HUES6 (cell line): ENCODE measurements at regions not wholly inside any gene's neighbourhood (a gene's known extent, or its start where the extent isn't known, plus 50 kb on each side); places are given as distances from the start of the nearest gene placed in this dataset.
"Not testable (repeated sequence)": the region's sequence is repeated elsewhere in the genome, so short reads cannot be mapped to it uniquely, and the experiment has no call there.

Source experiments
- H3K27ac ChIP-seq: 2 replicates; pipeline ENCODE4 v1.7.0; 2013; ENCODE audit warnings: low read depth, mild to moderate bottlenecking, low read length, inconsistent platforms
- H3K27me3 ChIP-seq: 2 replicates; pipeline ENCODE4 v1.6.1; 2013; ENCODE audit warnings: low read length; ENCODE audit not compliant: control insufficient read depth, insufficient read depth
- H3K36me3 ChIP-seq: 2 replicates; pipeline ENCODE4 v1.6.1; 2013; ENCODE audit warnings: low read length; ENCODE audit not compliant: control insufficient read depth, insufficient read depth
- H3K4me1 ChIP-seq: 2 replicates; pipeline ENCODE4 v1.6.1; 2013; ENCODE audit warnings: low read length; ENCODE audit not compliant: control insufficient read depth, insufficient read depth
- H3K4me3 ChIP-seq: 2 replicates; pipeline ENCODE4 v1.5.1; 2013; ENCODE audit warnings: low read depth, low read length
- H3K9ac ChIP-seq: one replicate; pipeline ENCODE4 v1.6.1; 2013; ENCODE audit warnings: mild to moderate bottlenecking, low read length
- H3K9me3 ChIP-seq: 2 replicates; pipeline ENCODE4 v1.6.1; 2013; ENCODE audit warnings: low read depth, low read length; ENCODE audit not compliant: control insufficient read depth, insufficient read depth

DNA sequence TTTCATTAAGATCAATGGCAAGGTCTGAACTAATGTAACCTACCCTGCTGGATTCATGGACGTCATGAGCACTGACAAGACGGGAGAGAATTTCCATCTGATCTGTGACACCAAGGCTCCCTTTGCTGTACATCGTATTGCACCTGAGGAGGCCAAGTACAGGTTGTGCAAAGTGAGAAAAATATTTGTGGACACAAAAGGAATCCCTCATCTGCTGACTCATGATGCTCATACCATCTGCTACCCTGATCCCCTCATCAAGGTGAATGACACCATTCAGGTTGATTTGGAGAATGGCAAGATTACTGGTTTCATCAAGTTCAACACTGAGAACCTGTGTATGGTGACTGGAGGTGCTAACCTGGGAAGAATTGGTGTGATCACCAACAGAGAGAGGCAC, 82.3 kb upstream of the NDUFV2 start:
- Histone ChIP-seq H3K9ac (no peak overlapping the region), H3K4me3 (no peak overlapping the region), H3K27ac (no peak overlapping the region), H3K36me3 (no peaks in the 10 kb centered on the region), H3K9me3 (peaks cover 7% of the 10 kb centered on the region), H3K4me1 (peaks cover 31% of the 10 kb centered on the region), H3K27me3 (no peaks in the 10 kb centered on the region)

DNA sequence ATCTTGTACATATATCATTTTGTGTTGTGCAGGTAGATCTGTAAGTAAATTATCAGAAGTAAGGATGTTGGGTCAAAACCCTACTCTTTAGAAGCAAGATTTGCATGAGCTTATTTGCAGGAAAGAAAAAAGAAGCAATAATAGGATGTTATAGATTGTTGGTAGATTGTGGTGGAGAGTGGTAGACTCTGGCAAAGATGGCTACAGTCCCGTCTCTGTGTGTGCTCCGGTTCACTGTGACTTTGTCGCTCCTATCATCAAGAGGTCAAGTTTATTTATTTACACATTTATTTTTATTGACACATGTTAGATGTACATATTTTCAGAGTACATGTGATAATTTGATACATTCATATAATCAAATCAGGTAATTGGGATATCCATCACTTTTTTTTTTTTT, 81.0 kb upstream of the NDUFV2 start:
- no peaks in the 10 kb centered on the region for H3K27me3 ChIP-seq
- H3K4me1 ChIP-seq: peaks cover 25% of the 10 kb centered on the region
- no peak overlapping the region for H3K27ac ChIP-seq
- no peaks in the 10 kb centered on the region for H3K36me3 ChIP-seq
- no peak overlapping the region for H3K4me3 ChIP-seq
- H3K9ac ChIP-seq: no peak overlapping the region
- H3K9me3 ChIP-seq: peaks cover 7% of the 10 kb centered on the region

DNA sequence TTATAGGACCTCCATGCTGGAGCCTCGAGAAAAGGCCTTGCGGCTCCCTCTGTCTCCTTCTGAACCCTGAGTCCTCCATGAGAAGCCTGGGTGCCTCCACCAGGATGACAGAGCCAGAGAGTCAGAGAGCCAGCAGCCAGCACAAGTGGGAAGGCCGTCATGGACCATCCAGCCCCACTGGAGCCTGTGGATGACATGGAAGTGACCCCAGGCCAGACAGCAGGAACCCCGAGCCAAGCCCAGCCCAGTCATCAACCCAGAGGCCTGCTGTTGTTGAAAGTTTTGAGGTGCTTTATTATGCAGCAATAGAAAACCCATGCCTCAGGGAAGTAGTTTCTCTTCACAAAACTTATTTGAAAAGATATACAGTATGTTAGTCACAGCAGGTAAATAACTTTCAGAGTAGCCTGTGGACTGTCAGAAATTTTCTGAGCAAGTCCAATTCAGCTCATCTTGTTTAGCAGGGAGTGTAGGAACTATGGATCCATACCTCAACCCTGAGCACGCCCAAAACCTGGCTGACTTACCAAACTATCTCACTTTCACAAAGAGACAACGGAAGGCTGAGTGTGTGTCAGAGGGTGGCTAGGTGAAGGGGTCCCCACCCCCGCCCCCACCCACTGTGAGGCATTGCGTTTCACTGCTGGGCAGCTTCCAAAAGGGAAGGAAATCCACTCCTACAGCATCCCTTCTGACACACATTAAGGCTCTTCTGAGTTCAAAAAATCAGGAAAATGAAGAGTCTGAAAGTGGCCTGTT, 79.9 kb upstream of the NDUFV2 start:
- peaks cover 14% of the 10 kb centered on the region for H3K4me1 ChIP-seq
- peaks cover 7% of the 10 kb centered on the region for H3K9me3 ChIP-seq
- no peaks in the 10 kb centered on the region for H3K36me3 ChIP-seq
- no peak overlapping the region for H3K4me3 ChIP-seq
- no peaks in the 10 kb centered on the region for H3K27me3 ChIP-seq
- no peak overlapping the region for H3K27ac ChIP-seq
- no peak overlapping the region for H3K9ac ChIP-seq

DNA sequence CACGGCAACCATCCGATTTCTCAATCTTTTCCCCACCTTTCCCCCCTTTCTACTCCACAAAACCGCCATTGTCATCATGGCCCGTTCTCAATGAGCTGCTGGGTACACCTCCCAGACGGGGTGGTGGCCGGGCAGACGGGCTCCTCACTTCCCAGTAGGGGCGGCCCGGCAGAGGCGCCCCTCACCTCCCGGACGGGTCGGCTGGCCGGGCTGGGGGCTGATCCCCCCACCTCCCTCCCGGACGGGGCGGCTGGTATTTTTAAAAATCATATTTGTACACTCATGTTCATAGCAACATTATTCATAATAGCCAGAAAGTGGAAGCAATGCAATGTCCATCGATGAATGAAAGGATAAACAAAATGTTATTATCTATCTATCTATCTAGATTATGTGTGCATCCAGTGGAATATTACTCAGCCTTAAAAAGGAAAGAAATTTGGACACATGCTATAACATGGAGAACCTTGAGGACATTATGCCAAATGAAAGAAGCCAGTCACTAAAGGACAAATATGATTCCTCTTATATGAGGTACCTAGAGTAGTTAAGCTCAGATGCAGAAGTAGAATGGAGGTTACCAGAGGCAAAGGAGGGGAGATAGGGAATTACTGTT, 78.4 kb upstream of the NDUFV2 start:
- H3K27me3 ChIP-seq, H3K27ac ChIP-seq, H3K36me3 ChIP-seq, H3K9ac ChIP-seq, H3K4me1 ChIP-seq, H3K4me3 ChIP-seq, H3K9me3 ChIP-seq: not testable (repeated sequence)

DNA sequence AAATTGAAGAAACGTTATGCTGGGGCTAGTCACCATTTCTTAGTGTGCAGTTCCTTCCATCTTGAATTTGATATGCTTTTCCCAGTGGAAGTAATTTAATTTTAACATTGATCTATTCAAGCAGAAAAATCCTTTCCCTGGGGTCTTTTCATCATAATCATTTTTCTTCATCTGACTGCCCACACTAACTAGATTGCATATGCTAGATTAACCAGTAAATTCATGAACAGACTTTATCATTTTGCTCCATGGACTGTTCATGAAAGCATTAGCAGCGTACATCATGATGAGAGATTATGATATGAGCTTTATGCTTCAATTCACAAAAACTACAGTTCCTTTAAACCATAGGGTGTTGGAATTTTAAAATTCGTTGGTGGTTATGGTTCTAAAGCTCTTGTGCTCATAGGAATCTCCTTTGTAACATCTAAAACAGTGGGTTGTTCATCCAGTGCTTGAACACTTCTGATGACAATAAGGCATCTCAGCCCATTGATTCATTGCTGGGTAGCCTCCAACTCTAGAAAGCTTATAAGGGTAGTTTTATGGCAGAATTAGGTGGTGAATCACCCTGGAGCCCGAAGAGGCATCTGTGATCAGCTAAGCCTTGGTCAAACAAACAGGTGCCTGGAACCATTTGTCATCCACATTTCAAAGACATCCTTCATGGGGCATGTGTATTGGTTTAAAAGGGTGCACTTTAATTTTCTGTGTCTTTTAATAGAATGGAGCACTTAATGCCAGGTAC, 77.2 kb upstream of the NDUFV2 start:
- Histone ChIP-seq H3K27ac (no peak overlapping the region), H3K9ac (no peak overlapping the region), H3K36me3 (no peaks in the 10 kb centered on the region), H3K4me1 (peaks cover 9% of the 10 kb centered on the region), H3K27me3 (no peaks in the 10 kb centered on the region), H3K9me3 (no peaks in the 10 kb centered on the region), H3K4me3 (no peak overlapping the region)

DNA sequence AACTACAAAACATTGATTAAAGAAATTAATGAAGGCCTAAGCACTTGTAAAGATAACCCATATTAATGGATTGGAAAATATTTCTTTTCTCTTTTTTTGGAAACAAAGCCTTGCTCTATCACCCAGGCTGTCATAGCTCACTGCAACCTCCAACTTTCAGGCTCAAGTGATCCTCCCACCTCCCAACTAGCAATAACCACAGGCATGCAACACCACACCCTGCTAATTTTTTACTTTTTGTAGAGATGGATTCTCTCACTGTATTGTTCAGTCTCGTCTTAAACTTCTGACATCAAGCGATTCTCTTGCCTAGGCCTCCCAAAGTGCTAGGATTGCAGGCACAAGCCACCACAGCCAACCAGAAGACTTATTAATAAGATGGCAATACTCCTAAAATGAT, 73.4 kb upstream of the NDUFV2 start:
- Histone ChIP-seq H3K4me1 (no peaks in the 10 kb centered on the region), H3K27ac (no peak overlapping the region), H3K4me3 (no peak overlapping the region), H3K36me3 (no peaks in the 10 kb centered on the region), H3K9ac (no peak overlapping the region), H3K27me3 (no peaks in the 10 kb centered on the region), H3K9me3 (no peaks in the 10 kb centered on the region)

DNA sequence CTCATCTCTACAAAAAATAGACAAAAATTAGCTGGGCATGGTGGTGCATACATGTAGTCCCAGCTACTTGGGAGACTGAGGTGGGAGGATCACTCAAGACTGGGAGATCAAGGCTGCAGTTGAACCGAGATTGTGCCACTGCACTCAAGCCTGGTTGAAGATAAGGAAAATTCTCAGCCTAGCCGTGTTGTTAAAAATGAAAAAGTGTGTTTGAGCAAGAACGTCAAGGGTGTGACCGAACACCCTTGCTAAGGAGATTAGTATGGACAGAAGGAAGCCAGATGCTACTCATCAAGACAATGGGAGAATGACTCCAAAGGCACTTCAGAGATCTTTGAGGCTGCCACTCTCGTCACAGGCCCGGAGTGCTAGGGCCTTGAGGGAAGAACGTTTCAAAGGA, 70.0 kb upstream of the NDUFV2 start:
- Histone ChIP-seq H3K9ac (no peak overlapping the region), H3K9me3 (no peaks in the 10 kb centered on the region)

DNA sequence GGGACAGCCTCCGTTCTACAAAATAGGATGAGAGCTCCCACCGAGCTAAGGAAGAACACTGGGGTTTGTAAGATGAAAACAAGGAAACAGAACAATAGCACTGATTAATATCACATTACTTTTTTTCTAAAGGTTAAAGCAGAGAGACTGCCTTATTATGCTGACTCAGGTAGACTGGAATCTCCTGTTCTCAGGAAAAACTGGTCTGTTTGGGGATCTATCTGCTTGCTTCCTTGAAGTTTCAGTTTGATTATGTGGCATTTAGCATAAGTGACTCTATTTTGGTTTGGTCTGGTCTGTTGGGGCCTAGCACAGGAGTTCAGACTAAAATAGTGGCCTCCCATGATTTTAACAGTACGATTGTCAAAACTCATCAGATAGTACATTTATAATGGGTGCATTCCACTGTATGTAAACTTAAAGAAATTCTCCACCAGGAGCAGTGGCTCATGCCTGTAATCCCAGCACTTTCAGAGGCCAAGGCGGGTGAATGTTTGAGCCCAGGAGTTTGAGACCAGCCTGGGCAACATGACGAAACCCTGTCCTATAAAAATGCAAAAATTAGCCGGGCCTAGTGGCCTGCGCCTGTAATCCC, 64.1 kb upstream of the NDUFV2 start:
- no peaks in the 10 kb centered on the region for H3K9me3 ChIP-seq
- H3K36me3 ChIP-seq: no peaks in the 10 kb centered on the region
- H3K27ac ChIP-seq: no peak overlapping the region
- H3K4me3 ChIP-seq: no peak overlapping the region
- peaks cover 6% of the 10 kb centered on the region for H3K4me1 ChIP-seq
- H3K9ac ChIP-seq: no peak overlapping the region
- H3K27me3 ChIP-seq: no peaks in the 10 kb centered on the region

More for the DNA sequence above, 70.0 kb upstream of the NDUFV2 start:
- H3K4me1 ChIP-seq: no peaks in the 10 kb centered on the region
- H3K4me3 ChIP-seq: no peak overlapping the region
- no peaks in the 10 kb centered on the region for H3K27me3 ChIP-seq
- H3K36me3 ChIP-seq: no peaks in the 10 kb centered on the region
- H3K27ac ChIP-seq: no peak overlapping the region

DNA sequence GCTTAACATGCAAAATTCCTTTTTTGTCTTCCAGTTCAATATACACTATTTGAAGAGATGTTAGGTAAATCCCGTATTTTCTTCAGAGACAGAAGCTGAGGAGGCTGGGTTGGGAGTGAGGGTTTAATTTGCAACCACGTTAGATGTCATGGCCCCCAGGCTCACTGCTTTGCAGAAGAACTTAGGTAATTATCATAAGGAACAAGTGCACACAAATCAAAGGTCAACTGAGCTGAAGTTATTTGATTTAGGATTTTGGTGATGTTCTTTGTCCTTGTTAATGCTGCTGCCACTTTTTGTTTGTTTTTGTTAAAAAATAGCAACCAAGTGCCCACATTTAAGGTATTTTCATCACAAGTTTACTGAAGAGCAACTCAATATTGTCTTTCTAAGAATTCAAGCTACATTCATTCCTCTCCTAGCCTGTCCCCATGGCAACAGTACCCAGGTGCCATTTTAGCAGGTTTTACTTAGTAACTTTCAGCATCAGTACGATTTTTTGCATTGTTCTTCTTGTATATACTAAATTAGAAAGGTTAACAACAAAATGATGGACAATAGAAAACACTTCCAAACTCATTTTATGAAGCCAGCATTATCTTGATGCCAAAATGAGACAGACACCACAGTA, 62.9 kb upstream of the NDUFV2 start:
- H3K27me3 ChIP-seq: no peaks in the 10 kb centered on the region
- H3K27ac ChIP-seq: no peak overlapping the region

DNA sequence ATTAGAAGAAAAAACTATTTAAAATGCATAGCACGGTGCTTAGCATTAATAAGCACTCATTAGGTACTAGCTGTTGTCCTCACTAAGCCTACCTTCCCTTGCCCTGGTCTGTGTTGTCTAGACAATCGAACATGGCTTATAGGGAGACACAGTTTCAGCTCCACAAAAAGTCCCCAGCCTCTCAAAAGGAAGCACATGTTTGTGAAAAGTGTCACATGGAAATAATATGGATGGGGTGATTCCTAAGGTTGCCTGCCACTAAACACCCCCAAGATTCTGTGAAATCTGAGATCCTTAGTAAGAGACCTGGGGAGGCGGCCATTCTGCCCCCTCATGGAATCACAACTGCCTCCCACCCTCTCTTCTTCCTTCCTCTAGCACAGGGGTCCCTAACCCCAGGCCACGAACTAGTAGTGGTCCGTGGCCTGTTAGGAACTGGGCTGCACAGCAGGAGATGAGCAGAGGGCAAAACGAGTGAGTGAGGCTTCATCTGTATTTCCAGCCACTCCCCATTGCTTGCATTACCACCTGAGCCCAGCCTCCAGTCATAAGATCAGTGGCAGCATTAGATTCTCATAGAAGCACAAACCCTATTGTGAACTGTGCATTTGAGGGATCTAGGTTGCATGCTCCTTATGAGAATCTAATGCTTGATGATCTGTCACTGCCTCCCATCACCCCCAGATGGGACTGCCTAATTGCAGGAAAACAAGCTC, 59.6 kb upstream of the NDUFV2 start:
- Histone ChIP-seq H3K4me1 (peaks cover 6% of the 10 kb centered on the region), H3K36me3 (no peaks in the 10 kb centered on the region), H3K4me3 (no peak overlapping the region), H3K9ac (no peak overlapping the region), H3K9me3 (0 out of 2 replicates have a peak, but pooled peaks cover 4% of the 10 kb centered on the region), H3K27me3 (no peaks in the 10 kb centered on the region), H3K27ac (no peak overlapping the region)

More for the DNA sequence above, 62.9 kb upstream of the NDUFV2 start:
- H3K9me3 ChIP-seq: no peaks in the 10 kb centered on the region
- no peaks in the 10 kb centered on the region for H3K36me3 ChIP-seq
- no peak overlapping the region for H3K4me3 ChIP-seq
- H3K4me1 ChIP-seq: peaks cover 6% of the 10 kb centered on the region
- H3K9ac ChIP-seq: no peak overlapping the region
